ENCODE measurements at regions not wholly inside any gene's neighbourhood (a gene's known extent, or its start where the extent isn't known, plus 50 kb on each side); places are given as distances from the start of the nearest gene placed in this dataset.

GRCh38 chr7:35485436-35485835, 209.5 kb downstream of the HERPUD2 start:
- no peak overlapping the region for H2BK15ac ChIP-seq (ENCODE audit: low read depth, low read length)
- H3K4me1 ChIP-seq (ENCODE audit: control insufficient read depth, insufficient read depth, low read length): no peaks in the 10 kb centered on the region
- in situ Hi-C loops (cut with MboI; ENCODE audit: low sequenced_read_pairs) (no loop called here), dilution Hi-C loops (cut with HindIII; ENCODE audit: low sequenced_read_pairs, unreplicated experiment) (no loop called here), intact Hi-C loops (cut with micrococcal nuclease) (no loop called here)
- WGBS, 2 experiments (ENCODE audit: extremely low coverage in 2 of 2, insufficient read length in 1 of 2): no CpG with 5 or more reads among the region's 6 CpGs
- H3K9me1 ChIP-seq (ENCODE audit: insufficient read depth, low read length): no peaks in the 10 kb centered on the region
- no peak overlapping the region for H4K5ac ChIP-seq (ENCODE audit: low read depth, low read length)
- H3K4me2 ChIP-seq (ENCODE audit: low read depth, low read length): no peak overlapping the region
- no peak overlapping the region for H2BK5ac ChIP-seq (ENCODE audit: low read depth, low read length, poor library complexity, severe bottlenecking)
- CTCF ChIA-PET: interaction anchor here (0.5 to 0.6 kb wide), 2 partner anchors 49 to 173 kb away, joined by 4 to 6 read pairs; no protein-coding TSS in a partner anchor
- no peak overlapping the region for H2AK5ac ChIP-seq (ENCODE audit: low read depth, low read length)
- TF ChIP-seq FOS (IDR thresholded peaks at IDR 0.05; ENCODE audit: low read depth, low read length) (no peak), USF2 (IDR thresholded peaks at IDR 0.05; ENCODE audit: low read depth, low read length) (no peak), SMC3 (IDR thresholded peaks at IDR 0.05; ENCODE audit: low read depth, low read length) (no peak), CTCF (conservative IDR thresholded peaks at IDR 0.05; ENCODE audit: low read depth, low read length) (no peak), RAD21 (IDR thresholded peaks at IDR 0.05; ENCODE audit: low read length) (no peak), RCOR1 (IDR thresholded peaks at IDR 0.05; ENCODE audit: insufficient replicate concordance, low read length) (no peak), CEBPB (IDR thresholded peaks at IDR 0.05; ENCODE audit: low read depth, low read length) (no peak), MAFK (IDR thresholded peaks at IDR 0.05; ENCODE audit: low read depth, low read length) (no peak), MAZ (IDR thresholded peaks at IDR 0.05; ENCODE audit: borderline replicate concordance, low read depth, low read length) (no peak), MXI1 (IDR thresholded peaks at IDR 0.05; ENCODE audit: borderline replicate concordance, low read depth, low read length) (no peak), RFX5 (IDR thresholded peaks at IDR 0.05; ENCODE audit: low read depth, low read length) (no peak), CHD1 (IDR thresholded peaks at IDR 0.05; ENCODE audit: low read depth, low read length) (no peak), POLR2A (IDR thresholded peaks at IDR 0.05; ENCODE audit: low read depth, low read length) (no peak), NFE2L2 (IDR thresholded peaks at IDR 0.05; ENCODE audit: low read depth, low read length) (no peak), BHLHE40 (IDR thresholded peaks at IDR 0.05; ENCODE audit: low read depth, low read length) (no peak), ELK1 (IDR thresholded peaks at IDR 0.05; ENCODE audit: borderline replicate concordance, low read depth, low read length) (no peak)
- H2AK9ac ChIP-seq (replicated peaks; ENCODE audit: low read depth, low read length, poor library complexity): no peak overlapping the region
- H3K9ac ChIP-seq (ENCODE audit: low read depth, low read length): no peak overlapping the region
- no peak for ATAC-seq (ENCODE audit: low read depth)
- no peaks in the 10 kb centered on the region for H3K79me1 ChIP-seq (ENCODE audit: low read depth in 1 of 2, low read length in 2 of 2)
- H3K27me3 ChIP-seq (ENCODE audit: control insufficient read depth, insufficient read depth, low read length): no peaks in the 10 kb centered on the region; the same call in none of the 2 replicates
- H3K36me3 ChIP-seq (ENCODE audit: control insufficient read depth, insufficient read depth, low read length): no peaks in the 10 kb centered on the region
- DNase-seq: no peak
- POLR2A ChIA-PET (ENCODE audit: unreplicated experiment): no interaction called here
- H3K27ac ChIP-seq (ENCODE audit: insufficient read depth, low read length): no peak overlapping the region
- H4K91ac ChIP-seq (ENCODE audit: insufficient read depth, low read depth, low read length): no peak overlapping the region
- H2AFZ ChIP-seq (replicated peaks; ENCODE audit: low read length, poor library complexity): no peak overlapping the region
- H4K8ac ChIP-seq (ENCODE audit: low read depth in 2 of 2, low read length in 2 of 2): no peak overlapping the region
- H3K14ac ChIP-seq (replicated peaks; ENCODE audit: low read depth, low read length): no peak overlapping the region
- H2BK20ac ChIP-seq (ENCODE audit: low read depth, low read length): no peak overlapping the region
- no peak overlapping the region for H3K56ac ChIP-seq (ENCODE audit: extremely low read depth, insufficient read depth, low read length)
- no peak overlapping the region for H3K4ac ChIP-seq (ENCODE audit: low read depth, low read length)
- no peaks in the 10 kb centered on the region for H4K20me1 ChIP-seq (ENCODE audit: insufficient read depth, low read length)
- H3K18ac ChIP-seq (ENCODE audit: low read depth, low read length): no peak overlapping the region
- no TSS peak for BruUV-seq (replicated peaks)
- no peak overlapping the region for H3K4me3 ChIP-seq (ENCODE audit: insufficient read depth, low read depth, low read length)
- H3K23ac ChIP-seq (ENCODE audit: low read depth, low read length): no peak overlapping the region
- no peaks in the 10 kb centered on the region for H3K9me3 ChIP-seq (ENCODE audit: control insufficient read depth, insufficient read depth, low read length)
- H2BK120ac ChIP-seq (ENCODE audit: low read depth, low read length): no peak overlapping the region

All from IMR-90 (cell line).